ENCODE measurements at regions not wholly inside any gene's neighbourhood (a gene's known extent, or its start where the extent isn't known, plus 50 kb on each side); places are given as distances from the start of the nearest gene placed in this dataset.

DNA sequence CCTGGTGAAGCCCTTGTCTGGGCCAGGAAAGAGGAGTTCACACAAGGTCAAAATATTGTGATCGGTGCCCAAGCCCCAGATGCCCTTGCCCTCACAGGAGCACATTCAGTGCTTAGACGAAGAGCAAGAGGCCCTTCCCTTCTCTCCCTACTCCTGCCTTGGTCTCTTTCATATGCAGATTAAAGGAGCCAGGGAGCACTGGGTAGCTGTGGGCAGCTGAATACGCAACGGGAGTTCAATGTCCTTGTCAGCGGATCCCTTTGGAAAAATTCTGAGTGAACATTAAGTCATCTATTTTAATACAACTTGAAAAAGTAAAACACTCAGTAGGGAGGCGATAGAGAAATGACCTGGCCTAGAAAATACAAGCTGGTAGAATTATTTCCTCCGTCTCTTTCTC is 1489.4 kb downstream of the AACS start:
- TF ChIP-seq CTCF (IDR thresholded peaks at IDR 0.05; ENCODE audit: insufficient read depth, low read depth, low read length, missing control alignments), result no peak
- DNase-seq (ENCODE audit: low read depth), result no peak
- no peak overlapping the region for H3K4me3 ChIP-seq (ENCODE audit: low read length)

GRCh38 chr12:126557659-126558058 is 1492.4 kb downstream of the AACS start:
- no peak for DNase-seq (ENCODE audit: low read depth)
- no peak for TF ChIP-seq CTCF (IDR thresholded peaks at IDR 0.05; ENCODE audit: insufficient read depth, low read depth, low read length, missing control alignments)
- no peak overlapping the region for H3K4me3 ChIP-seq (ENCODE audit: low read length)

DNA sequence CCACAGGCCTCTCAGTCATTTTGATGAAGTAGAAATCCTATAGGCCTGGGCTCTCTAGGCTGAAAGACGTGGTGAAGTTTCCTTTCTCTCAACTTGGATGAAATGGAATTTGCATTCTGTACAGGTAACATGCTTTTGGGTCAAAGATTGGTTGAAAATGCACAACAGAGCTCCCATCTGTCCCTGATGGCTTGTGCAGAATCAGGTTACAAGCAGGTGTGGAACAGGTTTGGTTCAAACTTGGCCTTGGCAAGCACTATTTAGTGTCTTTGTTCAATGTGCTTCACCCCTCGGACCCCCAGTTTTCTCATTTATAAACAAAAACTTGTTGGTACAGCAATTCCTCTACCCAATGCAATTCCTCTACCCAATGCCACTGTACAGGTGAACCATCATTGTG is 1493.0 kb downstream of the AACS start:
- TF ChIP-seq CTCF (IDR thresholded peaks at IDR 0.05; ENCODE audit: insufficient read depth, low read depth, low read length, missing control alignments), result no peak
- no peak overlapping the region for H3K4me3 ChIP-seq (ENCODE audit: low read length)
- DNase-seq (ENCODE audit: low read depth), result no peak

DNA sequence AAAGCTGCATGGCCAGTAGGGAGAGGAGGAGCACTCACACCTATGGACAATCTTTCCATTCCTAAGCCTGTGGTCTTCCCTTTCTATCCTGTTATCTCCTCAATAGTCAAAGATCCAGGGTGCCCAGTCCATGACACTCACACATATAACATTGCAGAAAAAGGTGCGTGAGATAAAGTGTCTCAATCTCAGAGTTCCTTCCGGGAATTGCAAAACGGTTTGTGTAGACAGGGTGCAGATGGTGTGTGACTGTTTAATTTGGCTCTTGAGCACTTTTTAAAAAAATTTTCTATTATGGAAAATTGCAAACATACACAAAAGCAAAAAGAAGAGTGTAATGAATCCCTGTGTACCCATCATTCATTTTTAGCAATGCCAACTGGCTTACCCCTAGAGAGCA is 1493.6 kb downstream of the AACS start:
- H3K4me3 ChIP-seq (ENCODE audit: low read length), result no peak overlapping the region
- TF ChIP-seq CTCF (IDR thresholded peaks at IDR 0.05; ENCODE audit: insufficient read depth, low read depth, low read length, missing control alignments), result no peak
- DNase-seq (ENCODE audit: low read depth), result no peak

DNA sequence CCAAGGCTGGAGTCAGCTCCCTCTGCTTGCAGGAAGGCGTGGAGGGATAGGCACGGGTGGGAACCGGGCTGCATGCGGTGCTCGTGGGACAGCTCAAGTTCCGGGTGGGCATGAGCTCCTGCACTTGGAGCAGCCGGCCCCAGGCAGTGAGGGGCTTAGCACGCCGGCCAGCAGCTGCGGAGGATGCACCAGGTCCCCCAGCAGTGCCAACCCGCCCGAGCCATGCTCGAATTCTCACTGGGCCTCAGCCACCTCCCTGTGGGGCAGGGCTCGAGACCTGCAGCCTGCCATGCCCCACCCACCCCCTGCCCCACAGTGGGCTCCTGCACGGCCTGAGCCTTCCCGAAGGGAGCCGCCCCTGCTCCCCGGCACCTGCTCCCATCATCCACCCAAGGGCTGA is 1501.8 kb downstream of the AACS start:
- no peak overlapping the region for H3K4me3 ChIP-seq (ENCODE audit: low read length)
- TF ChIP-seq CTCF (IDR thresholded peaks at IDR 0.05; ENCODE audit: insufficient read depth, low read depth, low read length, missing control alignments), result no peak
- DNase-seq (ENCODE audit: low read depth), result no peak

DNA sequence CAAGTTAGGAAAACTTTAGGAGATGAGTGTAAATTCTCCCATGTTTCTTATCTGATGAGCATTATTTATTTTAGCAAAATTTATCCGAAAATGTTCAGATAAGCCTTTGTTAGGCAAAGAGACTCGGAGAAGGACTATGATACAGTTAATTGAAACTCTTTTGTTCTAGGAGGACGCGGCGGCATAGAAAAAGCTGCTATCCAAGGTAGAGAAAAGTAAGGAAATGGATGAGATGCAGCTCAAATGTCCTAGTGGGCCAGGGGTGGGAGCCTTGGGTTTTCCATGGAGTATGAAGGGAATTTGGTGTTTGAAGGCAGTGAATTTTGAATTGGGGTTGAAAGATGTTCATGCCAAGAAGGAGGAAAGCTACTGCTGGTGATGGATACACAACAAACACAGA is 1504.5 kb downstream of the AACS start:
- TF ChIP-seq CTCF (IDR thresholded peaks at IDR 0.05; ENCODE audit: insufficient read depth, low read depth, low read length, missing control alignments), result no peak
- no peak for DNase-seq (ENCODE audit: low read depth)
- no peak overlapping the region for H3K4me3 ChIP-seq (ENCODE audit: low read length)

GRCh38 chr12:126570566-126570965 is 1505.3 kb downstream of the AACS start:
- no peak overlapping the region for H3K4me3 ChIP-seq (ENCODE audit: low read length)
- no peak for TF ChIP-seq CTCF (IDR thresholded peaks at IDR 0.05; ENCODE audit: insufficient read depth, low read depth, low read length, missing control alignments)
- DNase-seq (ENCODE audit: low read depth), result no peak

All from epithelial cell of esophagus (primary cell).